ENCODE measurements at regions not wholly inside any gene's neighbourhood (a gene's known extent, or its start where the extent isn't known, plus 50 kb on each side); places are given as distances from the start of the nearest gene placed in this dataset.

- Histone ChIP-seq H3K27ac (ENCODE audit: low read depth, low read length, poor library complexity, severe bottlenecking) (no peak overlapping the region), H3K9me2 (ENCODE audit: insufficient read depth, low read length) (no peaks in the 10 kb centered on the region), H3K79me2 (ENCODE audit: insufficient read depth, low read depth, low read length) (no peaks in the 10 kb centered on the region), H4K20me1 (ENCODE audit: insufficient read depth, low read length) (no peaks in the 10 kb centered on the region), H3K4me3 (ENCODE audit: low read depth, low read length, poor library complexity, severe bottlenecking) (no peak overlapping the region), H2AFZ (ENCODE audit: low read length) (no peak overlapping the region), H3K9me3 (ENCODE audit: low read length) (no peaks in the 10 kb centered on the region), H3K36me3 (ENCODE audit: insufficient read depth, low read length) (no peaks in the 10 kb centered on the region), H3K4me2 (ENCODE audit: low read length) (no peak overlapping the region), H3K4me1 (ENCODE audit: insufficient read depth, low read length, poor library complexity, severe bottlenecking) (no peaks in the 10 kb centered on the region)
- BruUV-seq (replicated peaks): no TSS peak
- CTCF ChIA-PET (ENCODE audit: unreplicated experiment): no interaction called here
- TF ChIP-seq EZH2phosphoT487 (IDR thresholded peaks at IDR 0.05; ENCODE audit: borderline replicate concordance, low read depth, low read length) (no peak), CTCF (conservative IDR thresholded peaks at IDR 0.05; ENCODE audit: low read length) (no peak)
- no peak for DNase-seq (ENCODE audit: low spot score)
- POLR2A ChIA-PET: no interaction called here
- intact Hi-C loops (cut with micrococcal nuclease; ENCODE audit: unreplicated experiment): no loop called here
These were observed 90.1 kb downstream of the SLITRK6 start for GRCh38 chr13:85709072-85709471.

- Histone ChIP-seq H3K4me2 (ENCODE audit: low read length) (no peak overlapping the region), H2AFZ (ENCODE audit: low read length) (no peak overlapping the region), H3K27ac (ENCODE audit: low read depth, low read length, poor library complexity, severe bottlenecking) (no peak overlapping the region), H4K20me1 (ENCODE audit: insufficient read depth, low read length) (no peaks in the 10 kb centered on the region), H3K9me2 (ENCODE audit: insufficient read depth, low read length) (no peaks in the 10 kb centered on the region), H3K4me3 (ENCODE audit: low read depth, low read length, poor library complexity, severe bottlenecking) (no peak overlapping the region), H3K79me2 (ENCODE audit: insufficient read depth, low read depth, low read length) (no peaks in the 10 kb centered on the region), H3K36me3 (ENCODE audit: insufficient read depth, low read length) (no peaks in the 10 kb centered on the region), H3K4me1 (ENCODE audit: insufficient read depth, low read length, poor library complexity, severe bottlenecking) (no peaks in the 10 kb centered on the region), H3K9me3 (ENCODE audit: low read length) (peaks cover 3% of the 10 kb centered on the region; the same call in 1 of the 2 replicates)
- TF ChIP-seq CTCF (conservative IDR thresholded peaks at IDR 0.05; ENCODE audit: low read length) (no peak), EZH2phosphoT487 (IDR thresholded peaks at IDR 0.05; ENCODE audit: borderline replicate concordance, low read depth, low read length) (no peak)
- ChIA-PET POLR2A (no interaction called here), CTCF (ENCODE audit: unreplicated experiment) (no interaction called here)
- intact Hi-C loops (cut with micrococcal nuclease; ENCODE audit: unreplicated experiment): no loop called here
- DNase-seq (ENCODE audit: low spot score): no peak
- BruUV-seq (replicated peaks): no TSS peak
These were observed 98.3 kb downstream of the SLITRK6 start for GRCh38 chr13:85700906-85701305.

- Histone ChIP-seq H4K20me1 (ENCODE audit: insufficient read depth, low read length) (no peaks in the 10 kb centered on the region), H3K4me2 (ENCODE audit: low read length) (no peak overlapping the region), H2AFZ (ENCODE audit: low read length) (no peak overlapping the region), H3K9me2 (ENCODE audit: insufficient read depth, low read length) (no peaks in the 10 kb centered on the region), H3K79me2 (ENCODE audit: insufficient read depth, low read depth, low read length) (no peaks in the 10 kb centered on the region), H3K36me3 (ENCODE audit: insufficient read depth, low read length) (no peaks in the 10 kb centered on the region), H3K4me3 (ENCODE audit: low read depth, low read length, poor library complexity, severe bottlenecking) (no peak overlapping the region), H3K4me1 (ENCODE audit: insufficient read depth, low read length, poor library complexity, severe bottlenecking) (no peaks in the 10 kb centered on the region), H3K9me3 (ENCODE audit: low read length) (peaks cover 3% of the 10 kb centered on the region; the same call in 1 of the 2 replicates), H3K27ac (ENCODE audit: low read depth, low read length, poor library complexity, severe bottlenecking) (no peak overlapping the region)
- POLR2A ChIA-PET: no interaction called here
- BruUV-seq (replicated peaks): no TSS peak
- CTCF ChIA-PET (ENCODE audit: unreplicated experiment): no interaction called here
- intact Hi-C loops (cut with micrococcal nuclease; ENCODE audit: unreplicated experiment): no loop called here
- TF ChIP-seq EZH2phosphoT487 (IDR thresholded peaks at IDR 0.05; ENCODE audit: borderline replicate concordance, low read depth, low read length): no peak
- no peak for DNase-seq (ENCODE audit: low spot score)
These were observed 101.0 kb downstream of the SLITRK6 start for GRCh38 chr13:85698256-85698655.
